ENCODE measurements at regions not wholly inside any gene's neighbourhood (a gene's known extent, or its start where the extent isn't known, plus 50 kb on each side); places are given as distances from the start of the nearest gene placed in this dataset.

GRCh38 chr10:130372222-130372621 is 236.0 kb downstream of the GLRX3 start:
- TF ChIP-seq CTCF (IDR thresholded peaks at IDR 0.05) (no peak), SIN3A (IDR thresholded peaks at IDR 0.05; ENCODE audit: borderline replicate concordance, insufficient read depth, low read depth, low read length) (no peak)
